ENCODE measurements at regions not wholly inside any gene's neighbourhood (a gene's known extent, or its start where the extent isn't known, plus 50 kb on each side); places are given as distances from the start of the nearest gene placed in this dataset.

GRCh38 chr18:46312221-46312620 lies 208.0 kb downstream of the HAUS1 start:
- H2AFZ ChIP-seq (ENCODE audit: low read depth, low read length) = no peak overlapping the region
- no peak overlapping the region for H3K27ac ChIP-seq (ENCODE audit: low read length)
- H3K79me2 ChIP-seq (replicated peaks; ENCODE audit: insufficient read depth, low read length) = no peaks in the 10 kb centered on the region
- no peak overlapping the region for H3K4me3 ChIP-seq (ENCODE audit: low read length)
- no peak for TF ChIP-seq EZH2 (IDR thresholded peaks at IDR 0.05; ENCODE audit: borderline replicate concordance, insufficient read depth, low read length, poor library complexity, severe bottlenecking)
- TF ChIP-seq RAD21 (conservative IDR thresholded peaks at IDR 0.05) = no peak
- TF ChIP-seq REST (IDR thresholded peaks at IDR 0.05; ENCODE audit: borderline replicate concordance) = no peak
- TF ChIP-seq CTCF (IDR thresholded peaks at IDR 0.05; ENCODE audit: poor library complexity, severe bottlenecking) = no peak
- no peak for TF ChIP-seq EP300 (conservative IDR thresholded peaks at IDR 0.05; ENCODE audit: poor library complexity, severe bottlenecking)
- TF ChIP-seq MXI1 (conservative IDR thresholded peaks at IDR 0.05; ENCODE audit: poor library complexity, severe bottlenecking) = no peak
- TF ChIP-seq SMC3 (conservative IDR thresholded peaks at IDR 0.05; ENCODE audit: poor library complexity) = no peak
- no peak for TF ChIP-seq TAF1 (IDR thresholded peaks at IDR 0.05; ENCODE audit: low read depth)
- no peak for TF ChIP-seq POLR2AphosphoS5 (IDR thresholded peaks at IDR 0.05)
- no peaks in the 10 kb centered on the region for H3K36me3 ChIP-seq (ENCODE audit: insufficient read depth, low read length)
- H3K4me2 ChIP-seq (ENCODE audit: low read length) = no peak overlapping the region
- H3K9ac ChIP-seq (ENCODE audit: low read length) = no peak overlapping the region
- H3F3A ChIP-seq (ENCODE audit: insufficient read depth, low read length, poor library complexity, severe bottlenecking) = no peaks in the 10 kb centered on the region
- H3K27me3 ChIP-seq (ENCODE audit: insufficient read depth, low read depth, low read length) = no peaks in the 10 kb centered on the region
- H3K9me2 ChIP-seq (ENCODE audit: insufficient read depth, low read length) = no peaks in the 10 kb centered on the region
- no peaks in the 10 kb centered on the region for H4K20me1 ChIP-seq (ENCODE audit: insufficient read depth)
- peaks cover 4% of the 10 kb centered on the region for H3K9me3 ChIP-seq (ENCODE audit: low read length)

GRCh38 chr18:46313521-46313920 lies 209.3 kb downstream of the HAUS1 start:
- TF ChIP-seq EP300 (conservative IDR thresholded peaks at IDR 0.05; ENCODE audit: poor library complexity, severe bottlenecking) = no peak
- H3F3A ChIP-seq (ENCODE audit: insufficient read depth, low read length, poor library complexity, severe bottlenecking) = no peaks in the 10 kb centered on the region

GRCh38 chr18:46314011-46314410 lies 209.8 kb downstream of the HAUS1 start:
- Histone ChIP-seq H3K79me2 (replicated peaks; ENCODE audit: insufficient read depth, low read length) (no peaks in the 10 kb centered on the region), H3K4me3 (ENCODE audit: low read length) (no peak overlapping the region), H3K9me3 (ENCODE audit: low read length) (no peaks in the 10 kb centered on the region), H4K20me1 (ENCODE audit: insufficient read depth) (no peaks in the 10 kb centered on the region), H3K4me2 (ENCODE audit: low read length) (no peak overlapping the region), H3K27me3 (ENCODE audit: insufficient read depth, low read depth, low read length) (no peaks in the 10 kb centered on the region), H3K36me3 (ENCODE audit: insufficient read depth, low read length) (no peaks in the 10 kb centered on the region), H3K9ac (ENCODE audit: low read length) (no peak overlapping the region), H3K27ac (ENCODE audit: low read length) (no peak overlapping the region), H3K9me2 (ENCODE audit: insufficient read depth, low read length) (no peaks in the 10 kb centered on the region), H3F3A (ENCODE audit: insufficient read depth, low read length, poor library complexity, severe bottlenecking) (no peaks in the 10 kb centered on the region), H2AFZ (ENCODE audit: low read depth, low read length) (no peak overlapping the region)
- TF ChIP-seq TAF1 (IDR thresholded peaks at IDR 0.05; ENCODE audit: low read depth) = no peak
- no peak for TF ChIP-seq RAD21 (conservative IDR thresholded peaks at IDR 0.05)
- no peak for TF ChIP-seq EP300 (conservative IDR thresholded peaks at IDR 0.05; ENCODE audit: poor library complexity, severe bottlenecking)
- TF ChIP-seq MXI1 (conservative IDR thresholded peaks at IDR 0.05; ENCODE audit: poor library complexity, severe bottlenecking) = no peak
- TF ChIP-seq SMC3 (conservative IDR thresholded peaks at IDR 0.05; ENCODE audit: poor library complexity) = no peak
- TF ChIP-seq POLR2AphosphoS5 (IDR thresholded peaks at IDR 0.05) = no peak
- TF ChIP-seq CTCF (IDR thresholded peaks at IDR 0.05; ENCODE audit: poor library complexity, severe bottlenecking) = no peak
- no peak for TF ChIP-seq EZH2 (IDR thresholded peaks at IDR 0.05; ENCODE audit: borderline replicate concordance, insufficient read depth, low read length, poor library complexity, severe bottlenecking)
- no peak for TF ChIP-seq REST (IDR thresholded peaks at IDR 0.05; ENCODE audit: borderline replicate concordance)

More at GRCh38 chr18:46313521-46313920, 209.3 kb downstream of the HAUS1 start:
- Histone ChIP-seq H3K4me2 (ENCODE audit: low read length) (no peak overlapping the region), H3K9me2 (ENCODE audit: insufficient read depth, low read length) (no peaks in the 10 kb centered on the region), H3K27ac (ENCODE audit: low read length) (no peak overlapping the region), H3K4me3 (ENCODE audit: low read length) (no peak overlapping the region), H3K9me3 (ENCODE audit: low read length) (no peaks in the 10 kb centered on the region), H2AFZ (ENCODE audit: low read depth, low read length) (no peak overlapping the region), H3K9ac (ENCODE audit: low read length) (no peak overlapping the region), H3K79me2 (replicated peaks; ENCODE audit: insufficient read depth, low read length) (no peaks in the 10 kb centered on the region), H3K36me3 (ENCODE audit: insufficient read depth, low read length) (no peaks in the 10 kb centered on the region), H4K20me1 (ENCODE audit: insufficient read depth) (no peaks in the 10 kb centered on the region), H3K27me3 (ENCODE audit: insufficient read depth, low read depth, low read length) (no peaks in the 10 kb centered on the region)

All from neural cell (in vitro differentiated cells).